ENCODE measurements at regions not wholly inside any gene's neighbourhood (a gene's known extent, or its start where the extent isn't known, plus 50 kb on each side); places are given as distances from the start of the nearest gene placed in this dataset.

GRCh38 chr5:74139589-74139988, 500.9 kb downstream of the ENC1 start:
- no peak for DNase-seq

- no peak for DNase-seq
Measured at GRCh38 chr5:74138721-74139120, 501.8 kb downstream of the ENC1 start.

- DNase-seq, result no peak
Measured at GRCh38 chr5:74136276-74136825, 504.2 kb downstream of the ENC1 start.

- DNase-seq, result no peak
Measured at GRCh38 chr5:74135033-74135432, 505.5 kb downstream of the ENC1 start.

GRCh38 chr5:74132485-74132884, 506.5 kb downstream of the ARHGEF28 start:
- no peak for DNase-seq

GRCh38 chr5:74131250-74131649, 505.3 kb downstream of the ARHGEF28 start:
- DNase-seq, result no peak

- DNase-seq, result no peak
Measured at GRCh38 chr5:74130155-74130897, 504.3 kb downstream of the ARHGEF28 start.

- no peak for DNase-seq
Measured at GRCh38 chr5:74127381-74128320, 501.7 kb downstream of the ARHGEF28 start.

- DNase-seq, result no peak
Measured at GRCh38 chr5:74126294-74126693, 500.3 kb downstream of the ARHGEF28 start.

GRCh38 chr5:74124826-74125225, 498.8 kb downstream of the ARHGEF28 start:
- DNase-seq, result no peak

GRCh38 chr5:74123929-74124328, 497.9 kb downstream of the ARHGEF28 start:
- DNase-seq, result no peak

GRCh38 chr5:74122979-74123590, 497.1 kb downstream of the ARHGEF28 start:
- DNase-seq, result no peak

- DNase-seq, result no peak
Measured at GRCh38 chr5:74122175-74122574, 496.2 kb downstream of the ARHGEF28 start.

- DNase-seq, result no peak
Measured at GRCh38 chr5:74120585-74120984, 494.6 kb downstream of the ARHGEF28 start.

GRCh38 chr5:74118071-74118470, 492.1 kb downstream of the ARHGEF28 start:
- no peak for DNase-seq

GRCh38 chr5:74116984-74117383, 491.0 kb downstream of the ARHGEF28 start:
- DNase-seq, result no peak

GRCh38 chr5:74116266-74116665, 490.3 kb downstream of the ARHGEF28 start:
- DNase-seq, result no peak

- no peak for DNase-seq
Measured at GRCh38 chr5:74113927-74114326, 487.9 kb downstream of the ARHGEF28 start.

- no peak for DNase-seq
Measured at GRCh38 chr5:74113196-74113540, 487.2 kb downstream of the ARHGEF28 start.

- DNase-seq, result no peak
Measured at GRCh38 chr5:74112372-74113195, 486.6 kb downstream of the ARHGEF28 start.

GRCh38 chr5:74111764-74112163, 485.8 kb downstream of the ARHGEF28 start:
- DNase-seq, result no peak

GRCh38 chr5:74109344-74109743, 483.3 kb downstream of the ARHGEF28 start:
- no peak for DNase-seq
